ENCODE measurements at regions not wholly inside any gene's neighbourhood (a gene's known extent, or its start where the extent isn't known, plus 50 kb on each side); places are given as distances from the start of the nearest gene placed in this dataset.

DNA sequence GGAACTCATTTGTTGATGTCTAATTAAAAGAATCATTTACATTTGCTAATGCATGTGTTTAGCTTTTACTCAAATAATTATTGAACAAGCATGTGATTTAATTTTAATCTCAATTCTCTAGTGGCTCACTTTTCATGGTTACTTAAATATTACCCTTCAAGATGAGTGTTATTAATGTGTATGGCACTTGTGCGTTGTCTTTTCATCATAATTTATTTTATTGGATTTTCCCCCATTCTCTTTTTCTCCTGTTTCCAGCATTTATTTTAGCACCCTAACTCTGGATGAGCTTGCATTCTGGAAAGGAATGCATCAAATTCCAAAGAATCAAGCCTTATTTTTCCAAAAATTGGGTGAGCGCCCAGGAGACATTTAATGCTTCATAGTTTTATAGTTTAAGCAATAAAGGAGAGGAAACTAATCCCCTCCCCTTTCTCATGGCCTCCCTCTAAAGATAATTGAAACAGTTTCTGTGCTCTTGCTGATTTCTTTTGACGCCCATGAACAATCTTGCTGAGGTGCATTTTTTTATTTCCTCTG is 191.1 kb upstream of the FAT4 start:
- TF ChIP-seq, protein P1, sequence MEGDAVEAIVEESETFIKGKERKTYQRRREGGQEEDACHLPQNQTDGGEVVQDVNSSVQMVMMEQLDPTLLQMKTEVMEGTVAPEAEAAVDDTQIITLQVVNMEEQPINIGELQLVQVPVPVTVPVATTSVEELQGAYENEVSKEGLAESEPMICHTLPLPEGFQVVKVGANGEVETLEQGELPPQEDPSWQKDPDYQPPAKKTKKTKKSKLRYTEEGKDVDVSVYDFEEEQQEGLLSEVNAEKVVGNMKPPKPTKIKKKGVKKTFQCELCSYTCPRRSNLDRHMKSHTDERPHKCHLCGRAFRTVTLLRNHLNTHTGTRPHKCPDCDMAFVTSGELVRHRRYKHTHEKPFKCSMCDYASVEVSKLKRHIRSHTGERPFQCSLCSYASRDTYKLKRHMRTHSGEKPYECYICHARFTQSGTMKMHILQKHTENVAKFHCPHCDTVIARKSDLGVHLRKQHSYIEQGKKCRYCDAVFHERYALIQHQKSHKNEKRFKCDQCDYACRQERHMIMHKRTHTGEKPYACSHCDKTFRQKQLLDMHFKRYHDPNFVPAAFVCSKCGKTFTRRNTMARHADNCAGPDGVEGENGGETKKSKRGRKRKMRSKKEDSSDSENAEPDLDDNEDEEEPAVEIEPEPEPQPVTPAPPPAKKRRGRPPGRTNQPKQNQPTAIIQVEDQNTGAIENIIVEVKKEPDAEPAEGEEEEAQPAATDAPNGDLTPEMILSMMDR (IDR thresholded peaks at IDR 0.05) = no peak
- TF ChIP-seq POLR2A (IDR thresholded peaks at IDR 0.05) = no peak

Data from esophagus squamous epithelium (tissue), 4 donors.